NOMO-1 treated with dmso at 0.1 percent for 144 hours (cell line): ENCODE measurements at regions not wholly inside any gene's neighbourhood (a gene's known extent, or its start where the extent isn't known, plus 50 kb on each side); places are given as distances from the start of the nearest gene placed in this dataset.

Experiments used
- DNase-seq: peaks from one replicate; lab custom pipeline; 2025; ENCODE audit not compliant: unreplicated experiment; lab: John Stamatoyannopoulos, UW

DNA sequence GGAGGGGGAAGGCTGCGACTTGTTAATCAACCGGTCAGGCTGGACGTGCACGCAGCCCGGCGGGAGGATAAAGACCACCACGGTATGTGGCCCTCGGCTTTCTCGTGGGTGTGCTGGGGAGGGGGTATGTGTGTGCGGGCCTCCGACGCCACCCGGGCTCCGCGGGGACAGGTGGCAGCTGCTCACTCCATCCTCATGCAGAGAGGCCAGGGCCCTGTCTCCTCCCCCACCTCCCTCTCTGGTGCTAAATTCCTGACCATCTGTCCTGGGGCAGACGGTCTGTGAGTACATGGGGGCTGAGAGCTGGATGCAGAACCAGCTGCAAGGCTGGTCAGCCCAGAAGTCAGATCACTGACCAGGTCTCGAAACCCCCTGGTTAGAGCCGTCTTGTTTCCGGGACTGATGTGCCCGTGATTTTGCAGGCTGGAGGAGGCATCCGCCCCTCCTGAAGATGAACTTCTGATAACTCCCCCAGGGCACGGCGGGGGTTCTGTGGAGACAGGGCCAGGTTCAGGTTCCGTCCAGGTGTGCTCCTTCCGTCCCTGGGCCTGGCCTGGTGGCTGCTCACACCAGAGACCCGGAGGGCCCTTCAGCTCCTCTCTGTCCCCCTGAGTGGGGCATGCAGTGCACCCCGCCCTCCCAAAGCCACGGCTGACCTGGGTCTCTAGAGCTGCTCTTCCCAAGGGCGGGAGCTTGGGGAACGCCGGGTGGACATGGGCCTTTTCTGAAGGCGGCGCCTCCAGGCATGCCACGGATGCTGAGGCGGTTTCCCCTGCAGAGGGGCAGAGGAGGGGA lies 1119.7 kb downstream of the BRD1 start:
- no peak for DNase-seq

DNA sequence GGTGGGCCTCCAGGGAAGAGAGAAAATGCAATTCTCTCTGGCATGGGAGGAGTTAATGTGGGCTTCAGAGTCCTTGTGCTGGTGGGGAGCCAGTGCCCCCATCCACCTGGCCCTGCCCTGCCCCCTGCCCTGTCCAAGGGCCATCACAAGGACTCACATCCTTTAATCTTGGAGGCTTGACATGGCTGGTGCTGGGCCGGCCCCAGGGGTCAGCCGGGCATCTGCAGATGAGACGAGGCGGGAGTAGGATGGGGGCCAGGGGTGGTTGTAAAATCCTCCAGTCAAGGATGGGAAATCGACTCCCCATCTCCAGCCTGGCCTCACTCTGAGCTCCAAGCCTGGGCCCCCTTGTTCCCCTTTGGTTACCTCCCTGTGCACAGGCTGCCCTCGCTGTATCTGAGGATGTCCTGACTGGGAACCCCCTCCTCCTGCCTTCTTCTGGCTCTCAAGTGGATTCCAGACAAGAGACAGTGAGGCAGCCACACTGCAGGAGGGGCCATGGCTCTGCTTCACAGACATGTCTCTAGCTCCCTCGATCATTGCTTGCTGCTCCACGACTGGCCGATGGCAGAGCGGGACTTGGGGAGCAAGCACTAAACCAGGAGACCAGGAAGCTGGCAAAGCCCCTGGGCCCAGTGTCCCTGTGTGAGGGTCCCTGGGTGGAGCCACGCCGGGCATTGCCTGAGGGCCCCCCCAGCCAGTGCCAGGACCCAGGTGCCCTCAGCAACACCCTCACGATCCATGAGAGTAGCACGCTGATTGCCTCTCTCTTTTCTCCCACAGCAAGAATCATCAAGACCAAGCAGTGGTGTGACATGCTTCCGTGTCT lies 1120.5 kb downstream of the BRD1 start:
- DNase-seq: no peak

DNA sequence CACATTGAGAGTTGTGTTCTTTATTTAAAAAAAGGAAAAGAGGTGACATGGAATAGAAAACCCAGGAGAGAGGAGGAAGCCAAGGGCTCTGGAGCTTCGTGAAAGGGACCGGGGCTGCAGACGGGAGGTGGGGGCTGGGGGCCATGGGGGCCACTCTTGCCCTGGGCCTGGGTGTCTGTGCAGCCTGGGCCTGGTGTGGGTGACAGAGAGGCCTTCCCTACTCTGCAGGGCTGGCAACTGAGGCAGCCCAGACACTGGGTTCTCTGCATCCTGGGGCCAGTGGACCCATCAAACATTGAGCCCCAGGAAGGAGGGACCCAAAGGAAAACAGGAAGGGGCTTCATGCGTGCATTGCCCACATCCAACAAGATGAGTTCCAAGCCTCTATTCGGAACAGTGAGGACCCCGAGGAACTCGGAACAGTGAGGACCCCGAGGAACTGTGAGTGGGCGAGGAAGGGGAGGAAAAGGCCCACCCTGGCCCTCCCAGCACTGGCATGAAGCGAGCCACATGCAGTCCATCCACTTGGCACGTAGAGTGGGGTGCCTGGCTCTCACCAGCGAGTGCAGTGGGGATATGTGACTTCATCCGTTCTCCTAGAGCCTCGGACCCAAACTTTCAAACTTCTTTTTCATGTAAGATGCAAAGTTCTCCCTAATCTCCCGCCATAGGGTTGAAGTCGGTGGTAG lies 1121.6 kb downstream of the BRD1 start:
- DNase-seq: no peak

DNA sequence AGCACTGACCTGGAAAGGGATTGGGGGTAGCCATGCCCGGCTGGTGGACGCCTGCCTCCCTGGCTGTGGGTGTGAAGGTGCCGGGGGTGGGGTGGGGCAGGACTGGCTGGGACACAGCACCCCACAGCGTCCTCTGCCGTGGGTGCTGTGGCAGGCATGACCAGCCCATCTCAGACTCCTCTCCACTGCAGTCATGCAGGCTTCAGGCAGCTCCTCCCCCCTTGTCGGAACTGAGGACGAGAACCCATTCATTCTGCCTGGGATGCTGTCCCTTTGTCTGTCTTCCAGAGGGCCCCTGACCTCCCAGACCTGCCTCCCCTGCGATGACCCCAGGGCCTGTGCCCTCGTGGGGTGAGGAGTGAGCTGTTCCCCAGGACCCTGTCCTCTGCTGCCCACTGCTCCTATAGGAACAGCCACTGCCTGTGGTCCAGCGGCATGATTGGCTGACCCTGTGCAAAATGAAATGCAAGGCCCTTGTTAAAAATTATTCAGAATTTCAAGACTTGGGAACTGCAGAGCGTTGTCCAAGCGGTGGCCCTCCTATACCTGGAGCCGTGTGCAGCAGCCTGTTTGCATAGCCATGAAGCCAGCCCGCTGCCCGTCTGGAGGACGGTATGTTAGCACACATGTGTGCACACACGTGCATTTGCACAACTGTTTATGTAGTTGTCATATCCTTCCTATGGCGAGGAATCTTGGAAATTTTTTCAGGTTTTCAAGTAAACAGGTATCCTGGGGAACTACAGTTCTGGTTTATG lies 1122.3 kb downstream of the BRD1 start:
- DNase-seq: no peak

DNA sequence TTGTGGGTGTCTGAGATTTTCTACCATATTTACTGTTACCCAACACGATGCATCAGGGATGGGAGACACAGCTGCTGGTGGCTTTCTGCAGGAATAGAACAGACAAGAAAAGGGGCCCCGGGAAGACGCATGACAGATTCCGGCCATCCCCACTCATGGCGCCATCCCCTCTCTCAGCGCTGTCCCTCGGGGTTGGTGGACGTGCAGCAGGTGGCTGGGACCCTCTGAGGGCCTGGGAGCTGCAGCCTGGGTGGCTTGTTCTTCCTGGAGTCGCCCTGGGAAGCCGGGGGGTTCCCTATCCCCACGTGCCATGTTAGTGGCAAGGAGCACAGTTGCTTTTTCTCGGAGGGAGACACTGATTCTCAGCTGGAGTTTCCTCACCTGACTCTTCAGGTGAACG lies 1123.3 kb downstream of the BRD1 start:
- no peak for DNase-seq

DNA sequence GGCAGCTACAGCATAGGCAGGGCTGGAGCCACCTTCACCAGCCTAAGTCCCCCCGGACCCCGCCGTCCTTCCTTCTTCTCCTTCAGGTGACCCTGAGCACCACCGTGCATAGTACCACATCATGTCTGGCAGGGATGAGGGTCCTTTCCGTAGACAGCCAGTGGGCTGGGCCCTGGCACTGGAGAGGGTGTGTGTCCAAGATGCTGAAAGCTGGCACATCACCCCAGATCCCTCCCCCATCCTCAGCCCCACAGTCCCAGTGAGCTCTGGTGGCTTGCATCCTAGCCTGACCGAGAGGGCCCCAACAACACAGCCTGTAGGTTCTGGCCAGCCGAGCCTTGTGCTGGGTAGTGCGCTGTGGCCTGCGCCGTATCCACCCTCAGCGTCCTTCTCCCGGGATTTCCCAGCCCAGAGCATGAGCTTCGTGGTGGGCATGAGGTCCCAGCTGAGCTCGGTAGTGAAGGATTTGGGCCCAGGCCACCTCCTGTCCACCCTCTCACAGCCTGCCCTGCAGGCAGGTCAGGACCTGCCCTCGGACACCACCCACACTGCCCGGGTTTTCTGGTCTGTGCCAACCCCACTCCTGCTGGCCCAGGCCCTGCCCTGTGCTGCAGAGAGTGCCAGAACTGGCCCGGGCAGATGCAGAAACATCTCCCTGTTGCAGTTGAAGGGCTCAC lies 1124.3 kb downstream of the BRD1 start:
- DNase-seq: no peak

DNA sequence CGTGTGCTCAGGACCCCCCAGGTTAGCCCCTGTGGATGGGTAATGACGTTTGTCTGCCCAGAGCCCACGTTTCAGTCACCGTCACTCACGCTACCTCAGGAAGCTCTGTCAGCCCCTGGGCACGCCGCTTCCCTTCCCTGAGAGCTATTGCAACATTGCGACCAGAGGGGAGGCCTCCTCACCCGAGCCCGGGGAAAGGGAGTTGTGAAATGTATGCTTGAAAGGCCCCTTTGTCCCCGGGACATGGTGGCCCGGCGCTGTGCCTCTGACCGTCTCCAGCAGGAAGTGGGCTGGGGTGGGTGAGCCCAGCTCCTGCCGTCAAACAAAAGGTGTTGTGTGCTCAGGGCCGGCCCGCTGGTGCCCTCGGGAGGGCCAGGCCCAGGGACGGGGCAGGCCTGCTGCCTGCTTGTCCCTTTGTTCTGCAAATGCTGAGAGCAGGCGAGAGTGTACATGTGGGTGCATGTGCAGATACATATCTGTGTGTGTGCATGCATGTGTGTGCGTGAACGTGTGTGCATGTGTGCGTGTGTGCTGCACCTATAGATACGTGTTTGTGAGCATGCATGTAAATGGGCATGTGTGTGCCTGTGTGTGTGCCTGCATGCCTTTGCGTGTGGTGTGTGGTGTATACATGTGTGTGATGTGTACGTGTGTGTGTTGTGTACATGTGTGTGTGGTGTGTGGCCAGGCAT lies 1125.0 kb downstream of the BRD1 start:
- DNase-seq: peak; percentile 85

DNA sequence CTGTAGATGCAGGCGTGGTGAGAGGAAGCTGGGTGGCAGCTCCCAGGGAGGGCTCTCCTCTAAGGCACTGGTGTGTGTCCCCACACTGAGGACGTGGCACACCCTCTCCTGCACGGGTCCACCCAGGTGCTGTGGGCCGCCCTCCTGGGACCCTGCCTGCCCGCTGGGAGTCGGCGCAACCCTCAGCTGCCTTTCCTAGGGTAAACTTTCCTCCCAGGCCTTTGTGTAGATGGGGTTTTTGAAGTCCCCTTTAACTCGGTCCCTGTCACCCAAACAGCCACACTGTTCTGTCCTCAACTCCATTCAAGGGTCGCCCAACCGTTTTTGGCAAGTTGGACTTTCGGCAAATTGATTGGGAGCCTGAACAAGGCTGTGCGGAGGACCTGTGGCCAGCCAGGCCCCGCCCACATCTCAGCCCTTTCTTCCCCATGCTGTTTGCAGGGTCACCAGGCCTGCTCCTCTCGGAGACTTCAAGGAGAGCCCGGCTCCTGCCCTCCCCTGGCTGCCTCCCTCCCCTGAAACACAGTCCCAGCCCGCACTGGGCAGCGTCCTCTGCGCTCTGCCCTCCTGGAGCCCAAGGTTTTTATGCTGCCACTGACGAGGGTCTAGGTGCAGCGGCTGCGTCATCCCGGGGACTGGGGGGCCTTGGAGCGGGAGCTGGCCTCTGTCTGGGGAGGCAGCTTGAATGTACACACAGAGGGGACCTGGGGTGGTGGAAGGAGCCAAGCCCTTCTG lies 1126.2 kb downstream of the BRD1 start:
- DNase-seq: no peak

DNA sequence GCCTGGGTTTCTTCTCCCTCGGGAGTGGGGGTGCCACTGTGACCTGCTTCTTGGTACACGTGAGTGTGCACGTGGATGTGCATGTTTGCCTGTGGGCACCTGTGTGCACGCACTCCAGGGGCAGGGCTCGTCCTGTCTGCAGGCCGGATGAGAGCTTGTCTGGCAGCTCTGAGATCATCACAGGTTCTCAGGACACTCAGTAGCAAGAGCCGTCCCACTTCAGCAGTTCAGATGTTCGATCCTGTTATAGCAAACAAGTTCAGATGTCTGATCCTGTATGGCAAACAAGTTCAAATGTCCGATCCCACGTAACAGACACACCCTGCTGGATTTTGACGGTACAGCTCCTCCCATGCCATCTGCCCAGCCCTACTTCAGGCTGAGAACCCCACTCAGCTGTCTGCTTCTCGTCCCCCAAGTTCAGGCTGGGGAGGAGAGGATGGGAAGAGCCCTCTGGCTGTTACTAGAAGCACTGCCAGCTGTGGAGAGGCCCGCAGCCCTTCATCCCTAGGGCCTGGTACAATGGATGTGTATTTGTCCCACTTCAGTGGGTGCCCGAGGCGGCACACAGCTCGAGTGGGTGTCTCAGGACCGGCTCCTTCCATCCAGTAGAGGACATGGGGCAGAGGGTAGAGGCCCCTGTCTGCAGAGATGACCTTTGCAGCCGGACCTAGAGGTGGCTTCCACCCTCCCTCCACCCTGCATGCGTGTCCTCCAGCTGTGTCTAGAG lies 1126.9 kb downstream of the BRD1 start:
- no peak for DNase-seq

DNA sequence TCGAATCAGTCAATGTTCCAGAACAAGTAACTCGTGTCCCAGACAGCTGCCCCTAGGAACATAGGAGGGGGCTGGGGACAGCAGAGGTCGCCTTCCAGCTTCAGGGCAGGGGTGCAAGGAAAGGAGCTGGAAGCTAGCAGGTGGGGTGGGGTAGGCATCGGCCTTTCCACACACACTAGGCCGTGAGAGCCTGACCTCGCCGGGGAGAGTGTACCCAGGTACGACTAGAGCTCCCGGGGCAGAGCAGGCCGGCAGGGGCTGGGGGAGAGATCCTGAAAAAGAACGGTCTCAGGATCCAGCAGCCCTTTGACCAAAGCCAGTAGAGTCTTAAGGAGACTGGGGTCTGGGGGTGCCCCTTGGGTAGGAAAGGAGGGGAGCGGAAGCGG lies 1127.5 kb downstream of the BRD1 start:
- no peak for DNase-seq

DNA sequence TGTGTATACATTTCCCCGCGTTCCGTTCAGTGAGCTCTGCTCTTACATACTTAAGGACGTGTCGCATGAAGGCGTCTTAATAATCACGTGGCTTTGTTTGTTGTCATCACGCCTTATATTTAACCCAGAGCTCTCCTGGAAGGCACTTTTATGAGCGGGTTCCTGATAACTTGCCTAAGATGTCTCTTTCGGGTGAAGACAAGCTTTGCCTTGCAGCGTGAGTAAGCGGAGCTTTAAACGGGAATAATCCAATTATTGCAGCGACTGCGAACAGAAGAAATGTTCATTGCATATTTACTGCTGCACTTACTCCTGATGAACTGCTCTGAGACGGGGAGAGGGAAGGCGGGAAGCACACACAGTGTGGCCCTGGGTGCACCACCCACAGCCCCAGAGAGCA lies 1128.2 kb downstream of the BRD1 start:
- no peak for DNase-seq

DNA sequence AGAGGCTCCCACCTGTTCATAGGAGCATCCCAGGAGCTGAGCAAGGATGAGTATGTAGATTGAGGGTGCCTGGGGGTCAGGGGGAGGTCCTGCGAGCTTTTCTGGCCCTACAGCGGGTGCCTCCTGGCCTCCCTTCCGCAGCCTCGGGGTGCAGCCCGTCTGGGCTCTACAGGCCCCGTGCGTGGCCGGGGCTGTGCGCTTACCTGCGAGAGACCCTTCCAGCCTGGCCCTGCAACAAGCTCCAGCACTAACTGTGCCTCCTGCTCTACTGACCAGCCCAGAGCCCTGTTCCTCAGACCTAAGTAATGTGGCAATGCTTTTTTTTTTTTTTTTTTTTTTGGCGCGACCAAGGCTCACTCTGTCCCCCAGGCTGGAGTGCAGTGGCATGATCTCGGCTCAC lies 1129.1 kb downstream of the BRD1 start:
- no peak for DNase-seq

DNA sequence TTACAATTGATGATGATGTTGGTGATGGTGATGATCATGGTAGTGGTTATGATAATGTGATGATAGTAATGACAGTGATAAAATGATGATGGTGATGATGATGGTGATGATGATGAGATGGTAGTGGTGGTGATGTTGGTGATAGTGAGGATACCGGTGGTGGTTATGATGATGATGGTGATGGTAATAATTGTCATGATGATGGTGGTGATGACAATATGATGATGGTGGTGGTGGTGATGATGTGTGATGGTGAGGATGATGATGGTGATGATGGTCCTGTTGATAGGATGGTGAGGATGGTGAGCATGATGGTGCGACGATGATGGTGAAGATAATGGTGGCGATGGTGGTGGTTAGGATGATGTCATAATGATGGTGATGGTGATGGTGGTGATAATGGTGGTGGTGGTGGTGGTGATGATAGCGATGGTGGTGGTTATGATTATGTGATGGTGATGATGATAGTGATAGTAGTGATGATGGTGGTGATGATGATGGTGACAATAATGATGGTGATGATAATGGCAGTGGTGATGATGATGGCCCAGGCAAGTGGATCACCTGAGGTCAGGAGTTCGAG lies 1129.9 kb downstream of the BRD1 start:
- no peak for DNase-seq

DNA sequence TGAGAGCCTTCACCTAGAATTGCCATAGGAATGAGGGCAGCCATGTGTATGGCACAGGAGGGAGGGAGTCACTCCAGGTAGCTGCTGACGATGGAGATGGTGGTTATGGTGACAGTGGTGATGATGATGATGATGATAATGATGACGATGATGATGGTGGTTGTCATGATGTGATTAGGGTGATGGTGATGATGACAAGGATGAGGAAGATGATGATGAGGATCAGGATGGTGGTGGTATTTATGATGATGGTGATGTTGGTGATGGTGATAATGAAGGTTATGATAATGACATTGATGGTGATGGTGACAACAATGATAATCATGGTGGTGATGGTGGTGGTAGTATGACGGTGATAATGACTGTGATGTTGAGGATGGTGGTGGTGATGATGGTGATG lies 1130.5 kb downstream of the BRD1 start:
- no peak for DNase-seq

DNA sequence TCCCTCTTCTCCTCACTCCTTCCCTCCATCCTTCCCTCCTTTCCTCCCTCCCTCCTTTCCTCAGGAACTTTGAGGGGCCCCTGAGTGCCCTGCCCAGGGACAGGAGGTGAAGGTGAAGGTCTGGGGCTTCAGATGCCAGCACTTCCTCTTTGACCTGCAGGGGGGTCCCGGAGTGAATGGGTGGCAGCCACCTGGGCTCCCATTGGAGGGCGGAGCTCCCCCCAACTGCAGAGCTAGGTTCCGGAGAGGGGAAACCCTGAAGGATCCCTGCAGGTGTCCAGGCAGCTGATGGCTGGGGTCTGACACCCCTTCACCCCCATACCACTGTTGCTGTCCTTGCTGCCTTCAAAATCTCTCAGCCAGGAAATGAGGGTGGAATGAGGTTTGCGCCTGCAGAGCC lies 1131.3 kb downstream of the BRD1 start:
- DNase-seq: no peak

DNA sequence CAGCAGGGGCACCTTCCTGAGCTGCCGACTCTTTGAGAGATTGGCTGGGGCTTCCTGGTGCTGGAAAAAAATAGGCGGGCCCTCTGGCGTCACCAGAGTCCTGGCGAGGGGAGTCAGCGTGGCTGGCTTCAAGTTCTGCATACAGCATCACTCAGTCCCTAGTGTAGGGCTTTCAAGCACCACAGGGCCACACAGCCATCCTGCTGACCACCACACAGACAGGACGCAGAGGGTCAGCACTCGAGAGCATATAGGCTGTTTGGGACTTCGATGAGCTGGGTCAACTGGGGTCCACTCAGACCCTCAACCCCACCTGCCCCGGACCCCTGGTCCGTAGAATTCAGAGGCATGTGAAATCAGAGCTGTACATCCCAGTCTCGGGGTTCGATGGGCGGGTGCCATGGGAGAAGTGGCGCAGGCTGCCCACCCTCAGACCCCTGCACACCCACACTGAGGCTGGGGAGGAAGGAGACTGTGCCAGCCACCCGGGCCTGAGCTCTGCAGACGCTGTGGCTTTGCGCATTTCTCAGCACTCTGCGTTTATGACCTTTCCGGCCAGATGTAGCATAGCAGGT lies 1131.9 kb downstream of the BRD1 start:
- DNase-seq: no peak

DNA sequence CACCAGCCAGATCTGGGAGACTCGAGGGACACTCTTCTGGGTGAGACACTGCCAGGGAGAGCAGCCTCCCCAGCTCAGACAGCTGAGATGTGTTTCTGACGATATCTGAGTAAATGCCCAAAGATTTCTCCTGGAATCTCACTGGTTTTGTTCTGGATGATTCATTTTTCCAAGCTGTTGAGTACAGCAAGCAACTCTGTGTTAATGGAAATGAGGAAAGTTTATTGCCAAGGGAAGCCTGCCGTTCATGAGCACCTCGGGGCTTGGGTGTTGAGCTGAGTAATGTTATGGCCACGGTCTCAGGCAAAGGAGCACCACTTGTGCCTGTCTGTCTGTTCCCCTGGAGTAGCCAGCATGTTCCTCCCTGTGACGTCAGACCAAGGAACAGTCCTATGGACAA lies 1132.4 kb downstream of the BRD1 start:
- no peak for DNase-seq

DNA sequence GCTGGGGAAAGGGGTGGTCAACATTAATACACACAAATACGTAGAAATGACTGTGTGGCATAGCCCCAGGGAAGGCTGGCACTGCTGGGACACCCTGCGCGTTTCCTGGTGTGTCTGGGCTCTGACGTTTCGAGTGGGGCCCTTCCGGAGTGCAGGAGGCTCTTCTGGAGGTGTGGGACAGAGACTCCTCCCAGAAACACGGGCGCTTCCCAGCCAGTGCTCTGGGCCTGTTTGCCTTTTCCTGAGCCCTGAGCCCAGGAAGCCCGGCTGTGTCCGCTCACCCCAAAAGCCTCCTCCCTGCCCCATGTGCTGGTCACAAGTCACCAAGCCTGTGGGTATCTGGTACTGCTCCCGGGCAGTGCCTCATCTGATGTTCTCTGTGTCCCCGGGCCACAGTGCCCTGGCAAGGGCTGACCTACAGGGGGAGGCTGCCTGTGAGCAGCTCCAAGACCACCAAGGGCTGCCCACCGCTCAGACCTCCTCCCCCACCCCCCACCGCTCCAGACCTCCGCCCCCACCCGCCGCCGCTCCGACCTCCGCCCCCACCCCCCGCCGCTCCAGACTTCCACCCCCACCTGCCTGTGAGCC lies 1133.3 kb downstream of the BRD1 start:
- no peak for DNase-seq
